ENCODE measurements at regions not wholly inside any gene's neighbourhood (a gene's known extent, or its start where the extent isn't known, plus 50 kb on each side); places are given as distances from the start of the nearest gene placed in this dataset.

DNA sequence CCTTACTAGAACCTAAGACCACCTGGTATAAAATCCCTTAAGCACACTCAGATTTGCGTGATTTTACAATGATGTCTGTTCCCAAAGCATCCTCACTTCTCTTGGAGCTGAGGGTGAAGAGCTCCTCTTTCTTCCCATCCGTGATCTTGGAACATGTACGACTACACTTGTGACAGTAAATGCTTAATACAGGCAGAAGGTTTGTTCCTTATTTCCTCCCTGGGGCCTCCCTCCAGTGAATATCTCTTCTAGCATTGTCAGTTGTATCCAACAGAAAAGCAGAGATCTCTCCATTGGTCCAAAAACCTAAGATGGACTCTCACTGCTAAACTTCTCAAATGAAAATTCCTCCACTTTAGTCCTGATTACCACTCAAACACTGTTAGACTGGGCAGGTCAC lies 103.6 kb upstream of the VPREB1 start:
- TF ChIP-seq, protein P1, sequence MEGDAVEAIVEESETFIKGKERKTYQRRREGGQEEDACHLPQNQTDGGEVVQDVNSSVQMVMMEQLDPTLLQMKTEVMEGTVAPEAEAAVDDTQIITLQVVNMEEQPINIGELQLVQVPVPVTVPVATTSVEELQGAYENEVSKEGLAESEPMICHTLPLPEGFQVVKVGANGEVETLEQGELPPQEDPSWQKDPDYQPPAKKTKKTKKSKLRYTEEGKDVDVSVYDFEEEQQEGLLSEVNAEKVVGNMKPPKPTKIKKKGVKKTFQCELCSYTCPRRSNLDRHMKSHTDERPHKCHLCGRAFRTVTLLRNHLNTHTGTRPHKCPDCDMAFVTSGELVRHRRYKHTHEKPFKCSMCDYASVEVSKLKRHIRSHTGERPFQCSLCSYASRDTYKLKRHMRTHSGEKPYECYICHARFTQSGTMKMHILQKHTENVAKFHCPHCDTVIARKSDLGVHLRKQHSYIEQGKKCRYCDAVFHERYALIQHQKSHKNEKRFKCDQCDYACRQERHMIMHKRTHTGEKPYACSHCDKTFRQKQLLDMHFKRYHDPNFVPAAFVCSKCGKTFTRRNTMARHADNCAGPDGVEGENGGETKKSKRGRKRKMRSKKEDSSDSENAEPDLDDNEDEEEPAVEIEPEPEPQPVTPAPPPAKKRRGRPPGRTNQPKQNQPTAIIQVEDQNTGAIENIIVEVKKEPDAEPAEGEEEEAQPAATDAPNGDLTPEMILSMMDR (conservative IDR thresholded peaks at IDR 0.05; ENCODE audit: low read depth, low read length): no peak
- TF ChIP-seq EZH2 (IDR thresholded peaks at IDR 0.05; ENCODE audit: borderline replicate concordance, low read depth, low read length, poor library complexity, severe bottlenecking): no peak

Data from A673 (cell line).